IPS-18c (cell line): ENCODE measurements at regions not wholly inside any gene's neighbourhood (a gene's known extent, or its start where the extent isn't known, plus 50 kb on each side); places are given as distances from the start of the nearest gene placed in this dataset.
"Not testable (repeated sequence)": the region's sequence is repeated elsewhere in the genome, so short reads cannot be mapped to it uniquely, and the experiment has no call there.

Experiments
- H3K4me3 ChIP-seq: 2 replicates; pipeline ENCODE4 v1.7.0; 2013; ENCODE audit warnings: low read depth, mild to moderate bottlenecking, low read length, moderate library complexity; ENCODE audit not compliant: insufficient read depth
- H3K9me3 ChIP-seq: one replicate; pipeline ENCODE4 v1.6.1; 2013; ENCODE audit warnings: mild to moderate bottlenecking, low read length, moderate library complexity; ENCODE audit not compliant: control insufficient read depth, insufficient read depth

DNA sequence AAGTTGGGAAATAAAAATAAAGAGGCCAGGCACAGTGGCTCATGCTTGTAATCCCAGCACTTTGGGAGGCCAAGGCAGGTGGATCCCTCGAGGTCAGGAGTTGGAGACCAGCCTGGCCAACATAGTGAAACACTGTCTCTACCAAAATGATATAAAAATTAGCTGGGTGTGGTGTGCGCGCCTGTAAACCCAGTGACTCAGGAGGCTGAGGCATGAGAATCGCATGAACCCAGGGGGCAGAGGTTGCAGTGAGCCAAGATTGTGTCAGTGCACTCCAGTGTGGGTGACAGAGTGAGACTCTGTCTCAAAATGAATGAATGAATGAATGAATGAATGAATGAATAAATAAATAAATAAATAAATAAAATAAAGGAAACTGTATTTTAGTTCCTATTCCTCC is 93.9 kb downstream of the SPRY4 start:
- H3K9me3 ChIP-seq, H3K4me3 ChIP-seq: not testable (repeated sequence)

GRCh38 chr5:142225141-142225540 is 99.7 kb downstream of the SPRY4 start:
- no peak overlapping the region for H3K4me3 ChIP-seq

GRCh38 chr5:142222866-142223558 is 101.8 kb downstream of the SPRY4 start:
- no peaks in the 10 kb centered on the region for H3K9me3 ChIP-seq
- no peak overlapping the region for H3K4me3 ChIP-seq

More at GRCh38 chr5:142225141-142225540, 99.7 kb downstream of the SPRY4 start:
- peaks cover 4% of the 10 kb centered on the region for H3K9me3 ChIP-seq

DNA sequence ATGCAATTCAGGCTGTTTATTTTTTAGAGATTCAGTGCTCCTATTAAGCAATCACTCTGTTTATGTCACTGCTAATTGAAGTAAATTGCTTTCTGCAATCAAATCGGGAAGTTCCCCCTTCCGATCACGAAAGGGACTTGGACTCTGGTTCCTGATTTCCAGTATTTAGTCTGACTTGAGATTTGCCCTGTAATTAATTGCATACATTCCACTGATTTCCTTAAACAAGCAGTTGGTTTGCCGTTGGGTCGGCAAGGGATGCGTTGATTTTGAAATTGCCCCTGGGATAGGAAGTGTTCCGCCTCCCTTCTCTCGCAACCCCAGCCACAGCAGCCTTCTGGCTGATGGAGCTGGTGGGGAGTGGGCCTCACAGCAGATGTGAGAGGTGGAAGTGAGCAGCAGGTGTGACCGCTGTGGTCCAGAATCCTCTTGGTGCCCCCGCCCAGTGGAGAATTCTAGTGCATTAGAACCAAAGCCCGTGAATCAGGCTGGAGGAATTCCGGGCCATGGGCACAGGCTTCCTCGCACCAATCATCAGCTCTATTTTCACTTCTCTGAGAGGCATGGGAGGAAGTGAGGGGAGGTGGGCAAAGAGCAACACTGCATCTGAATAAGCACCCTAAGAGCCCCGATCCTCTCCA is 102.5 kb downstream of the SPRY4 start:
- Histone ChIP-seq H3K9me3 (no peaks in the 10 kb centered on the region), H3K4me3 (no peak overlapping the region)

- Histone ChIP-seq H3K9me3 (no peaks in the 10 kb centered on the region), H3K4me3 (no peak overlapping the region)
These were observed 103.5 kb downstream of the SPRY4 start for GRCh38 chr5:142221091-142221860.

DNA sequence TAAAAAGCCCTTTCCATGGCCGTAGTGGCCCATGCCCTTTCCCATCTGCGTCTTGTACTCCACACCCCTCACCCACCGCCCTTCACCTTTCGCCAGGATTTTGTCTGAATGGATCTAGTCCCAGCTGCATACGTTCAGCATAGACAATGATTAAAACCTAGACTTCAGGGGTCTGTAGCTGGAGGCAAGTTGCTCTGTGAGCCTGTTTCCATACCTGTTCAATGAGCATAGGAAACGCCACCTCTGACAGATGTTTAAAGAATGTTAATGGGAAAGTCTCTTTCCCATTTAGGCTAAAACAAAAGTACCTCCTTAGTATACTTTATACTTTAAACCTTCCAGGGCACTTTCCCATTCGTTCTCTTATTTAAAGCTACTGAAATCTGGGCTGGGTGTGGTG is 105.7 kb downstream of the SPRY4 start:
- no peaks in the 10 kb centered on the region for H3K9me3 ChIP-seq
- no peak overlapping the region for H3K4me3 ChIP-seq

- Histone ChIP-seq H3K4me3 (no peak overlapping the region), H3K9me3 (no peaks in the 10 kb centered on the region)
These were observed 107.9 kb downstream of the SPRY4 start for GRCh38 chr5:142216931-142217330.

DNA sequence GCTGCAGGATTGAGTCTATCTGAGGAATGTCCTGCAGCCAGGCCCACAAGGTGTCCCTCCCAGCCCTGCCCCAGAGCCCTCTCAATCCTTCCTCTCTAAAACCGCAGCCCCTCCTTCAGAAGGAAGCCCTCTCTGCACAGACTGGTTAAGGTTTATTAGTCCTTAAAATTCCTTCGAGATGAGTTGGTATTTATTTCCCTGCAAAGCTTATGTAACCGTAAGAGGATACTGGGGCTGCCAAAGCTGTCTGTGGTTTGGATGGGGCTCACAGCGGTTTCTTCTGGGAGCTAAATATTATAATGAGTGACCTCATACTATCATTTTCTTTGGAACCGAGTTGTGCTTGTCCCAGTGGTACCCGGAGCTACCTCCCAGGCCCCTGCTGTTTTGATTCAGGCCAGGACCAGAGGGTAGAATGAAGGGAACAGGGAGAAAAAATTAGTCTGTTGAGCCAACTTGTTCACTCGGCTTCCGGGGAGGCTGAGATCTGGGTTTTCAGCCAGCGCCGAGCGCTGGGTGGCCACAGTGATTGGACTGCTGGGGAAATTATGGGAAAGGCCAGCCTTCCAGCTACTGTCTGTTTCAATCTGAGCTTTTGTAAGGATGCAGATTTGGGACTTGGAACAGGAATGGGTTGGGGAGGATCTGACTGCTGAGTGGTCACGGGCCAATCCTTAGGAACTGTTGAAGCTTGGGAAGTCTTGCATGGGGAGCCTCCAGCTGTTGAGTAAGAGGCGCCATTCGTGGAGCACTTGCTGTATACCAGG is 107.5 kb downstream of the NDFIP1 start:
- Histone ChIP-seq H3K9me3 (no peaks in the 10 kb centered on the region), H3K4me3 (no peak overlapping the region)

DNA sequence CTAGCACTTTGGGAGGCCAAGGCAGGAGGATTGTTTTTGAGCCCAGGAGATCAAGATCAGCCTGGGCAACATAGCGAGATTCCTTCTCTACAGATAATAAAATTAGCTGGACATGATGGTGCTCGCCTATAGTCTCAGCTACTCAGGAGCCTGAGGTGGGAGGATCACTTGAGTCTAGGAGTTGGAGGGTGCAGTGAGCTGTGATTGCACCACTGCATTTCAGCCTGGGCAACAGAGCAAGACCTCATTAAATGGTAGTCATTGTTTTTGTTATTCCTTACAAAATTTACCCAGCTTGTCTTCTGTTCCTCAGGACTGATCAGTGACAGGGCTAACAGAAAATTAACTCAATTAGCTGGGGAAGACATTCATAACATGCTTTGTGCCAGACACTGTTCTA is 104.5 kb downstream of the NDFIP1 start:
- no peak overlapping the region for H3K4me3 ChIP-seq
- H3K9me3 ChIP-seq, result no peaks in the 10 kb centered on the region

GRCh38 chr5:142211918-142212317 is 103.3 kb downstream of the NDFIP1 start:
- Histone ChIP-seq H3K4me3 (no peak overlapping the region), H3K9me3 (no peaks in the 10 kb centered on the region)

DNA sequence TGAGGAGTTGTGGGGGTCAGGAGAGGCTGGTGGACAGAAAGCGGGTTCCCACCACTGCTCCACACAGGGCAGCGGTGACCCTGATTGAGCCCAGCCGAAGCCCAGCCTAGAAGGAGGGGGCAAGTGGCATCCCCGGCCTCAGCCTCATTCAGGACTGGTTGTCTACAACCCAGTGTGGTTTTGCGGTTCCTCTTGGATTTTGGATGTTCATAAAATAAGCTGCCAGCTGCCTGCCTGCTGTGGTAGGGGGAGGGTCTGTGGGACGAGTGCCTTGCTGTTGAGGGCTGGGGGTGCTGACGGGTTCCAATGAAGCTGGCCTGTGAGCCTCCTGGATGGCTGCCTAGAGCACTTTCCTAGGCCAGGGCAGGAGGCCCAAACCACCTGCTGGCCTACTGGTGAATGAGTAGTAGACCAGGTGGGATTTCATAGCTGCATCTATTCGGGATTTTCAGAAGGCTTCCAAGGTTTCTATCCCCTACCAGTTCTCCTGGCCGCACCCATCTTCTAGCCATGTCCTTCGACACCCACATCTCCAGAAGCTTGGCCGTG is 102.4 kb downstream of the NDFIP1 start:
- no peak overlapping the region for H3K4me3 ChIP-seq
- H3K9me3 ChIP-seq, result no peaks in the 10 kb centered on the region

- Histone ChIP-seq H3K4me3 (no peak overlapping the region), H3K9me3 (no peaks in the 10 kb centered on the region)
These were observed 101.4 kb downstream of the NDFIP1 start for GRCh38 chr5:142210011-142210410.

DNA sequence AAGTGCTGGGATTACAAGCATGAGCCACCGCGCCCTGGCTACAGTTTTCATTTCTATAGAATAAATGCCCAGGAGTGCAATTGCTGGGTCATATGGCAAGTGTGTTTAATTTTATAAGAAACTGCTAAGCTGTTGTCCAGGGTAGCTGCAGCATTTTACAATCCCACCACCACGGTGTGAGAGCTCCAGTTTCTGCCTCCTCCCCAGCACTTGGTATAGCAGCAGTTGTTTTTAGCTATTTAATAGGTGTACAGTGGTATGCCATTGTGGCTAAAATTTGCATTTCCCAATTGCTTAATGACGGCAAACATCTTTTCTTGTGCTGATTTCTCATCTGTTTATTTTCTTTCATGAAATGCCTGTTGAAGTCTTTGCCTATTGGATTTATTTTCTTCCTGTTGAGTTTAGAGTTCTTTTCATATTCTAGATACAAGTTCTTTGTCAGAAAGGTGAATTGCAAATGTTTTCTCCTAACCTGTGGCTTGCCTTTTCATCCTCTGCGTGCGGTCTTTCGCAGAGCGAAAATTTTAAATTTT is 100.3 kb downstream of the NDFIP1 start:
- Histone ChIP-seq H3K9me3 (peaks cover 1% of the 10 kb centered on the region), H3K4me3 (no peak overlapping the region)

- not testable (repeated sequence) for H3K9me3 ChIP-seq, H3K4me3 ChIP-seq
These were observed 99.7 kb downstream of the NDFIP1 start for GRCh38 chr5:142208244-142208643.

DNA sequence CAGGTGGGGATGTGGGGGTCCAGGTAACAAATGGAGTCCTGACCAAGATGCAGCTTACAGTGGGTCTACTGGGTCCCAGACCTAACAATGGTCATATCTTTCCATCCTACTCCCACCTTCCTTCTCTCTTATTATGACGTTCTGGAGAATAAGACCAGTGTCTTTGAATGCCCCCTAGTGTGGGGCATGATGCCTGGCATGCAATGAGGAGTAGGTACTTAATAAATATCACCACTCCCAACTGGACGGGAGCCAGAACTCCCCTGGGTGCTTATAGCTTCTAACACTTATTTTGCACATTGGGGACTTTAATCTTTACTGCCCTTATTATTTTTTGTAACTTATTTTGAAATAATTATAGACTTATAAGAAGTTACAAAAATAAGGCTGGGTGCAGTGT is 98.2 kb downstream of the NDFIP1 start:
- Histone ChIP-seq H3K4me3 (no peak overlapping the region), H3K9me3 (peaks cover 2% of the 10 kb centered on the region)

GRCh38 chr5:142204219-142204618 is 95.6 kb downstream of the NDFIP1 start:
- H3K9me3 ChIP-seq, result peaks cover 2% of the 10 kb centered on the region
- H3K4me3 ChIP-seq, result no peak overlapping the region
